ENCODE measurements at regions not wholly inside any gene's neighbourhood (a gene's known extent, or its start where the extent isn't known, plus 50 kb on each side); places are given as distances from the start of the nearest gene placed in this dataset.

GRCh38 chr17:77371117-77371887 is 230.5 kb downstream of the SEC14L1 start:
- DNase-seq = peak; percentile 35 to 73
- Histone ChIP-seq H3K27me3 (no peaks in the 10 kb centered on the region), H3K4me3 (peak overlapping the region in 1 of 4 donors; percentile 76), H3K9me3 (no peaks in the 10 kb centered on the region), H3K36me3 (no peaks in the 10 kb centered on the region), H3K4me1 (peaks cover 59 to 79% (median 71%) of the 10 kb centered on the region in 4 donors), H3K27ac (peak overlapping the region; percentile 93 to 98 (median 94))
- TF ChIP-seq EP300 (IDR thresholded peaks at IDR 0.05) = no peak
- no peak for TF ChIP-seq POLR2AphosphoS5 (IDR thresholded peaks at IDR 0.05)
- TF ChIP-seq CTCF (IDR thresholded peaks at IDR 0.05) = no peak
- TF ChIP-seq POLR2A (IDR thresholded peaks at IDR 0.05) = no peak
- intact Hi-C loops (cut with DNase I; ENCODE audit: low total_unique reads) = no loop called here
- WGBS, 5 donors = 25 to 40% (median 32%) methylated on average over 16 to 20 of the region's 20 CpGs

GRCh38 chr17:77371888-77372443 is 231.2 kb downstream of the SEC14L1 start:
- peak in 1 of 2 donors; percentile 35 for DNase-seq
- peak overlapping the region; percentile 93 to 98 (median 94) for H3K27ac ChIP-seq
- H3K9me3 ChIP-seq = no peaks in the 10 kb centered on the region
- H3K4me3 ChIP-seq = peak overlapping the region; percentile 70 to 93 (median 82)
- no peaks in the 10 kb centered on the region for H3K36me3 ChIP-seq
- 37 to 63% (median 55%) methylated on average over 16 of the region's 16 CpGs for WGBS, 5 donors
- intact Hi-C loops (cut with DNase I; ENCODE audit: low total_unique reads) = no loop called here
- TF ChIP-seq POLR2AphosphoS5 (IDR thresholded peaks at IDR 0.05) (no peak), POLR2A (IDR thresholded peaks at IDR 0.05) (no peak), CTCF (IDR thresholded peaks at IDR 0.05) (no peak), EP300 (IDR thresholded peaks at IDR 0.05) (no peak)
- peaks cover 59 to 79% (median 71%) of the 10 kb centered on the region in 4 donors for H3K4me1 ChIP-seq
- no peaks in the 10 kb centered on the region for H3K27me3 ChIP-seq

GRCh38 chr17:77372444-77373298 is 231.9 kb downstream of the SEC14L1 start:
- H3K27me3 ChIP-seq = no peaks in the 10 kb centered on the region
- H3K4me3 ChIP-seq = peak overlapping the region; percentile 70 to 93 (median 82)
- peaks cover 63 to 80% (median 73%) of the 10 kb centered on the region in 4 donors for H3K4me1 ChIP-seq
- H3K27ac ChIP-seq = peak overlapping the region; percentile 93 to 98 (median 94)
- no peaks in the 10 kb centered on the region for H3K9me3 ChIP-seq
- peak; percentile 76 to 95 for DNase-seq
- H3K36me3 ChIP-seq = no peaks in the 10 kb centered on the region
- intact Hi-C loops (cut with DNase I; ENCODE audit: low total_unique reads) = no loop called here
- peak; percentile 48 to 51 (median 49) for TF ChIP-seq POLR2AphosphoS5 (IDR thresholded peaks at IDR 0.05)
- TF ChIP-seq CTCF (IDR thresholded peaks at IDR 0.05) = no peak
- TF ChIP-seq POLR2A (IDR thresholded peaks at IDR 0.05) = no peak
- TF ChIP-seq EP300 (IDR thresholded peaks at IDR 0.05) = no peak
- 0 to 2% (median 1%) methylated on average over 13 to 64 of the region's 64 CpGs for WGBS, 5 donors

Data from stomach (tissue), 8 donors.